Stimulated activated CD8-positive, alpha-beta memory T cell treated with anti-CD3 and anti-CD28 coated beads, Interleukin-2, amount 100 ng/mL, for 48 hours (primary cell): ENCODE measurements at regions not wholly inside any gene's neighbourhood (a gene's known extent, or its start where the extent isn't known, plus 50 kb on each side); places are given as distances from the start of the nearest gene placed in this dataset.
A peak's percentile ranks its signal among the peaks of the same experiment; 100 is the strongest.
"Not testable (repeated sequence)": the region's sequence is repeated elsewhere in the genome, so short reads cannot be mapped to it uniquely, and the experiment has no call there.

ENCODE experiments used
- DNase-seq, 2 donors: peaks; one replicate each; pipeline ENCODE4 v3.0.0-alpha.2; 2020; ENCODE audit warnings: low read depth in 2 of 2

DNA sequence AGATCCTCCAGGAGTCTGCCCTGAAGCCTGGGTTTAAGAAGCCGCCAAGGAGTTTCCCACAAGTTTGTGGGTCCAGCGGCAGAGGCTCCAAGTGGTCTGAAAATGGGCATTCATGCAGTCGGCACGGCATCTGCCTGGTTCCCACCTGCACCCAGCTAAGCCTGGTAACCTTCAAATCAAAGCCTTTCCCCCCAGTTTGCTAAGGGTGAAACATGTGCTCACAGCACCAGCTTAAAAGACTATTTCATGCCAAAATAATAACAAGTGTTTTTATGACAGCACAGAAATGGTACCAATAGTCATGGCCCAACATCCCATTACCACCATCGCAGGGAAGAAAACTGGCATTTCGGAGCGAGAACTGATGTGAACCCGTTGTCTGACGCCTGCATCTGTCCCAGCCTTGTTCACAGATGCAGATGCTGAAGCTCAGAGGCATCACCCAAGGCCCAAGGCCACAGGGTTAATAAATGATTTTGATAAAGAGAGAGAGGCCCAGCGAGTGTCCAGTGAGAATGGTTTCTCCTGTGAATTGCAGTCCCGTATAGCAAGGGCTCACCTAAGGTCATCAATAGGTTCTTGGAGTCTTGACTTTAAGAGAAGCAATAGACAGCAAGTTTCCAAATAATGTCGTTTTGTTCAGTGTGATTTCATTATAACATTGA lies 188.0 kb upstream of the TPM1 start:
- DNase-seq: no peak

DNA sequence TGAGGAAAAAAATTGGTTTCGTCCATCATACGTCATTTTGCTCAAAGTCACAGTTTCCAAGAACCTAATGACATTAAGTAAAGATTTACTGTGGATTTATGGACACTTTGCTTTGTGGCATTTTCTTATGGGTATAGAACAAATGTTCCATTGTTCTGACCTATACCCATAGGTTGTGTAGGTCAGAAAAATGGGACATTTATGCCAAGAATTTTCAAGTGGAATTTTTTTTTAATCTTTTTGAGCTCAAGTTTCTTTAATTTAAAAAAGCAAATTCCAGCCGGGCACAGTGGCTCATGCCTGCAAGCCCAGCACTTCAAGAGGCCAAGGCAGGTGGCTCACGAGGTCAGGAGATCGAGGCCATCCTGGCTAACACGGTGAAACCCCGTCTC lies 187.5 kb upstream of the TPM1 start:
- DNase-seq: no peak

DNA sequence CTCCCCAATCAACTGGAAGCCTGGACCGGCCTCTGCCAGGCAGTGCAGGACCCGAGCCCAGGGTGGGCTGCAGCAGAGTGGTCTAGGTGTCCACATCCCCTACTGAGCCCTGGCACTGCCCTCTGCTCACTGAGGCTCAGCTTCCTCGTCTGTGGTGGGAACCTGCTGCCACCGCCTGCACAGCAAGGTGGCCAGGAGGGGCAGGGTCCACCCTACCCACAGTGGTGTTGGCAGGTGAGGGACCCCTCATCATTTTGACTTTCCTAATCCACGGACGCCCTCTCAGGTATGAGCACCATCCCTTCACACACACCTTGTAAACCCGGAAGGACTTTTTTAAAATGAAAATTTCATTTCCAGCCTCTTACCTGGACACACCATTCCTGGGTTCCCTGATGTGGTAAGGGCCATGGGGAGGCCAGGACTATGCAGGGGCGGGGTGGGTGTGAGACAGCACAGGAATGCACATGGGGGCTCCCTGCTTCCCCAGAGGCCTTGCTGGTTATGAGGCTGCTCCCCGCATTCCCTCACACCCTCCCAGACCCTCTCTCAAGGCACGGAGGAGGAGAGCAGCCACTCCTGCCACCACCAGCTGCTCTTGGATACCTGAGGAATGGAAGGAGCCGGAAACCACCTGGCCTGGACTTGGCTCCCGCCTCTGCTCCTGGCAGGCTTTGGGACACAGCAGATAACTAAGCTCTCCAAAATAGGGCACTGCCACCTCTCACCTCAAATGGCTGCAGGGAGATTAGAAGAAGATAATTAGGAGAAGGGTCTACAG lies 185.9 kb upstream of the TPM1 start:
- no peak for DNase-seq

DNA sequence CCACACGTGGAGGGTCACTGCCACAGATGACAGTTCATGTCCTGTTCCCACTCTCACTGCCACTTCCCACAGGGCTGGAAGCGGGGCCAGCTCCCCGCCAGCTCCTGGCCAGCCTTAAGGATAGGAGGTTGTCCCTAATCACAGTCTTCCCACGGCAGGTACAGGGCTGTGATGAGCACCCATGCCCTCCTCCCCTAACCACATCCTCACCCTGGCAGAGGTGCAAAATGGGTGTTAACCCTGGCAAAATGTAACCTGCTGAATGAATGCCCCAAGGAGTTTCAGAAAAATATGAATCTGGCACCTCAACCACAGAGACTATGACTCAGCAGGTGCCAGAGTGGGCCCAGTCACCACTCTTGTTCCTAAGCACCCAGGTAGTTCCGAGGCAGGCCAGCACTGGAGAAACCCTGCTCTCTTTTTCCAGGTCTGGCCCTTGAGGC lies 185.1 kb upstream of the TPM1 start:
- peak in 1 of 2 donors; percentile 5 for DNase-seq

DNA sequence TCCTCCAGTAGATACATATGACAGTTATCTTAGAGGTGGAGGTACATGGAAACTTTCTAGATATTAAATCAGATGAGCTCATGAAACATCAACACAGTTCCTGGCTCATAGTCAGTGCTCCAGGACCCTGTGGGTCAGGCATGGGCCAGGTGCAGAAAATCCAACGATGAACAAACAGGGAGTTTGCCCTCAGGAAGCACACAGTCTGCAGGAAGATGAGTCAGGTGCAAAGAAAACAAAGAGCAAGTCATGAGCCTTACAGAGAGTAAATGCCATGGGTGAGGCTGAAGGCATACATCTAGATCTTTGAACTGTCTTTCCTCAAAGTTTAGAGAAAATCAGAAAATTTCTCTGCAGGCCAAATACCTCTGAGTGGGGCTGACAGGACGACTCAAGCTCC lies 184.2 kb upstream of the TPM1 start:
- DNase-seq: no peak

DNA sequence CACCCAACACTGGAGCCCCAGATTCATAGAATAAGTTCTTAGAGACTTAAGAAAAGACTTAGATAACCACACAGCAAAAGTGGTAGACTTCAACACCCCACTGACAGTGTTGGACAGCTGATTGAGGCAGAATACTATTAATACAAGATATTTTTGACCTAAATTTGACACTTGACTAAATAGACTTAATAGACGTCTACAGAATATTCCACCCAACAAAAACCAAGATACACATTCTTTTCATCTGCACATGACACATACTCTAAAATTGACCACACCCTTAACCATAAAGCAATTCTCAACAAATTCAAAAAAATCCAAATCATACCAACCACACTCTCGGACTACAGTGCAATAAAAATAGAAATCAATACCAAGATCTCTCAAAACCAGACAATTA lies 179.8 kb upstream of the TPM1 start:
- DNase-seq: no peak

DNA sequence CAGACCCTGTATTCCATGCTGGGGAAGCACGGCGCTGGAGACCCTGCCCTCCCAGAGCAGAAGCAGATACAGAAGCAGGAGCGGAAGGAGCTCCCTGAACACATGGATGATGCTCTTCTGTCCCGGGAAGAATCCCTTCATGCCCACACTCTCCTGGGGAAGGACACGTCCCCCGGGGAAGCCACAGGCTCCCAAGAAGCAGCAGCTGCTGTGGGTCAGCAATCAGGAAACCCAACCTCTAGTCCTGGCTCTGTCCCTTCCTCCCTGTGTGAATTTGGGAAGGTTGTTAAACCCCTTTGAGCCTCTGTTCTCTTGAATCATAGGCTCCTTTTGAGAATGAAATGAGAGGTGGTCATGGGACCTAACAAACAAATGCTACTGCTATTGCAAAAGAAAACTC lies 176.2 kb upstream of the TPM1 start:
- DNase-seq: no peak

DNA sequence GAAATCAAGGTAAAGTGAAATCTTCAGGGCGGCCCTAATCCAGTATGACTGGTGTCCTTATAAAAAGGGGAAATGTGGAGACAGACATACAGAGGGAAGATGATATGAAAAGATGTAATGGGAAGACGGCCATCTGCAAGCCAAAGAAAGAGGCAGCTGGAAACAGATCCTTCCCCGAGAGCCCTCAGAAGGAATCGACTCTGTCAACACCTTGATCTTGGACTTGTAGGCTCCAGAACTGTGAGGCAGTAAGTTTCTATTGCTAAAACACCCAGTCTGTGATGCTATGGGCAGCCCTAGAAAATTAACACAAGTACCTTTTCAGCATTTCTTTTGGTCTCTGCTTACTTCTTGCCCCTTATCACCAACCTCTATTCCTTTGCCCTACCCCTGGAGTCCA lies 174.7 kb upstream of the TPM1 start:
- DNase-seq: no peak

DNA sequence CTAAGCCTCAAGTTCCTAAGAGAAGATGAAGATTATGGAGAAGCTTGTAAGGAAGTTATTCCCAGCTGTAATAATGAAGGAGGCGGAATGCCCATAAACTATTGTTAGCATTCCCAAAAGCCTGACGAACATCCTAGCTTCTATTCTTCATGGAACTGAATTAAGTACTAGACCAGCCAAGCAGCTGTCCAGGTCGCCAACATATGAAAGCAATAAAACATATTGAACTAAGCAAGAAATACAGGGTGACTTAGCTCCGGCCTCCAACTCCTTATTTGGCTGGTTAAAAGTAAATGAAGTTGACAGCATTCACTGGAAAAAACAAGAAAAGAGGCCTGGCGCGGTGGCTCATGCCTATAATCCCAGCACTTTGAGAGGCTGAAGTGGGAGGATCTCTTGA lies 174.0 kb upstream of the TPM1 start:
- DNase-seq: no peak

DNA sequence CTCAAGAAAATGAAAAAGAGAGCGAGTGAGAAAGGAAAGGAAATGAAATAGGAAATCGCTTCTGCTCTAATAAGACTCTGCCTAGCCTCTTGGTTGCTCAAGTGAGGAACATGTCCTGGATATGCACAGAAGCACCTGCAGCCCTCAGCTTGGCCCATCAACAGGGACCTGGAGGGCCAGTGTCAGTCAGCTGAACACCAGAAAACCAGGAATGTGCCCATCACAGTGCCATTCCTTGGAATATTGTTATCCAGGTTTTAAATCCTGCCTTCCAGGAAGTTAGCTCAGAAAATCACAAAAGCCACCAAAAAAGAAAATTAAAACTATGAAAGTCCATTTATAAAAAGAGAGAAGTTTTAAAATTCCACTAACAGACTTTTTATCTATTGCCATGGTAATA lies 173.4 kb upstream of the TPM1 start:
- no peak for DNase-seq

DNA sequence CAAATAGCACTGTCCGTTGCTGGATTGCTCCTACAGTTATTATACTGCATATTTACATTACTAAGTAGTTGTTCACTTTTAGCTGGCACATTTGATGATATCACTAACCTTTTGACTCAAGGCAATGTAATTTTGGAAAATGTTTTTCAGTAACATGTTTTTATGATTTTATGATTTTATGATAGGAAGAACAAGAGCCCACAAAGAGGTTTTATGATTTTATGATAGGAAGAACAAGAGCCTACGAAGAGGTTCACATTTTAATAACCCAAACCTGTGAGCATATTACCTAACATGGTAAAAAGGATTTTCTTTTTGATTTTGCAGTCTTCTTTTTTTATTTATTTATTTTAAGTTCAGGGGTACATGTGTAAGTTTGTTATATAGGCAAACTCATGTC lies 172.3 kb upstream of the TPM1 start:
- no peak for DNase-seq

DNA sequence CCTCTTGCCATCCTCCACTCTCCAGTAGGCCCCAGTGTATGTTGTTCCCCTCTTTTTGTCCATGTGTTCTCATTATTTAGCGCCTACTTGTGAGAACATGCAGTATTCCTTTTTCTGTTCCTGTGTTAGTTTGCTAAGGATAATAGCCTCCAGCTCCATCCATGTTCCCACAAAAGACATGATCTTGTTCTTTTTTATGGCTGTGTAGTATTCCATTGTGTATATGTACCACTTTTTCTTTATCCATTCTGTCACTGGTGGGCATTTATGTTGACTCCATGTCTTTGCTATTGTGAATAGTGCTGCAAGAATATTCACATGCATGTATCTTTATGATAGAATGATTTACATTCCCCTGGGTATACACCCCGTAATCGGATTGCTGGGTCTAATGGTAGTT lies 171.8 kb upstream of the TPM1 start:
- DNase-seq: not testable (repeated sequence)

DNA sequence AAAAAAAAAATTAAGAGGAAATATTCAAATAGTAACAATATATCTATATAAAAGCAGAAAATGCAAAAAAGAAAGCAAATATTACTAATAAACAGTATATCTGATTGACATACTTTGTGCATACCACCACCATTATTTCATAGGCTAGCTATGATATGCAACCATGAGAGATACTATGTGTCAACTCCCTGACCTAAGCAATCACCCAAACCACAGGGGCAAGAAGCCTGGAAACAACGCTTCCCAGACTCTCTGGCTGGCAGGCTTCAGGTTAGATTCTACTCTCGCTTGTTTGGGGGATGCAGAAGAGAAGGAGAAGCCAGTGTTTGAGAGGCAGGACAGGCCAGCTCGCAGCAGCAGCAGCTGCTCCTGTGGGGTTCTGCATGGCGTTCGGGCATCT lies 169.3 kb upstream of the TPM1 start:
- no peak for DNase-seq

DNA sequence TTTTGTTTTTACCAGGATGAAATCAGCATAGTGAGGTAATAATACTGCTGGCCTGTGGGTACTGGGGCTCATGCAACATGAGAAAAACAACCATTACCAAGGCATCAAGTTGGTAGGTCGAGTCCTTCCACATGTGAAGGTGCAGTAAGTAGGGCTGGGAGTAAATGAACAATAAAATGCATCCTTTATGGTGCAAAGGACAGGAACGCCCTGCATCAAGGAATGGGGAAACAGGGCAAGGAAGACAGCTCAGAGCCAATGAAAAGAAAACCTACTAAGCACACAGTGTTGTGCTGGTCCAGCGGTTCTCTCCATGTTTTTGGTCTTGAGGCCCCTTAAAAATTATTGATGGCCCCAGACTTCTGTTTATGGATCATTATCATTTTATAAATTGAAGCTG lies 168.5 kb upstream of the TPM1 start:
- DNase-seq: no peak

DNA sequence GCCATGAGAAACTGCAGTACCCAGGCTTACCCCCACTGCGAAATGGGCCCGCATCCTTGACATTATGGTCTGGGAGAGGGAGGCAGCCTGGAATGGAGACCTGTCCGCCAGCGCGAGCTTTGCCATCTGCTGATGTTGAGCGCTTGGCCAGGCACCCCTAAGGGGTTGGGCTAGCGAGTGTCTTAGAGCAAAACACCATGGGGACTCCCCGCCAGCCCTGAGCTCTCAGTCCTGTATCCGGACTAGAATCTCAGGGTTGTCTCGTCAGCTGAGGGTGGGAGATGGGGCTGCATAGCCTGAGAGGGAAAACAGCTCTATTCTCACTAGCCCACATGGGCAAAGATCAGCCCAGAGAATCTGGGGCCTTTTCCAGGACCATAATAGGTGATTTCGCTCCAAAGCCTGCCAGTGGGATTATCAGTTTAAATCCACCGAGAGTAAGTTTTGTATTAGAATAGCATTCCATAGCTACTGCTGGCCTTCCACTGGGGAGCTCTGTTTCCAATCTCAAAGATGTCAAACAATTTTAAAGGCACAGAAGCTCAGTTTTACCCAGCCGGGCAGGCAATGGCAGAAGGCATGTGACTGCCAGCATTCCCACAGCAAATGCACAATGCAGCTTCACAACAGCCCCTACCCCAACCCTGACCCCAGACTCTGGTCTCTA lies 167.5 kb upstream of the TPM1 start:
- DNase-seq: no peak

DNA sequence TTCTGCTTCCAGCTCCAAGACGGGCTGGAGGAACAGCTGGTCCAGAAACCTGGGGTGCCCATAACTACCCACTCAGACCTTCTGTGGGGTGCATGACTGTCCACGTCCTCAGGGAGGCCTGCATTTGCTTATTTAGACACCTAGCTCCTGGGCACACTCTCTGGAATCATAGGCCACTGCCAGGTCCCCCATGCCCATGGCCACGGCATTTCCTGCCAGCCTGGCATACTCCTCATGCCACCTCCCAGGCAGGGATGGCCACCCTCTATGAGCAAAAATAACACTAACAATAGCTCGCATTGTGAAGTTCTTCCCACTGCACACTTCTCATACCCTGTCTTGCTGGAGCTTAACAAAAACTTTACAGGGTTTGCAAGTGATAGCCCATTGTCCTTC lies 166.9 kb upstream of the TPM1 start:
- DNase-seq: no peak

DNA sequence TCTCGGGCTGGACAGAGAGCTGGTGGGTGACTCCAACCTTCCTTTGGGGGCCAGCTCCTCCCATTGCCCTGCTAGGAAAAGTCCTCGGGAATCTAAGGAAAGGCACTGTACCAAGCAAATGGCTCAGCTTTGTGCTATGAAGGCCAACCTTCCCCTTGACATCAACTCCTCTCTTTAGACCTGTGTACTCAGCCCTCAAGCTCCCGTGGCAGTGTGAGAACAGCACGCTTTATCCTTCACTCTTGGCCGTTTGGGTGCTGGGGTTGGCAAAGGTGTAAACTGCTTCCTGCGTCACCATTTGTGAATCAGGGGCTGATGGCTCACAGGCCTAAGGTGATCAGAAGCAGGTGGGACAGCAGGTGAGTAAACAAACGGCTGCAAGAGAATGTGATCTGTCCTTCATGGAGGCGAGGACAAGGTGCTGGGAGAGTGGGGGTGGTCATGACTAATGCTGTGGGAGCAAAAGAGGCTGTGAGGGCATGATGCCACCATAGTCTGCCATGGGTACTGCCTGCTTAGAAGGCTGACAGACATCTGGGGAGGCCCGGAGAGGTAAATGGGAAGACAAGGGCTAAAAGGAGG lies 165.2 kb upstream of the TPM1 start:
- DNase-seq: no peak

DNA sequence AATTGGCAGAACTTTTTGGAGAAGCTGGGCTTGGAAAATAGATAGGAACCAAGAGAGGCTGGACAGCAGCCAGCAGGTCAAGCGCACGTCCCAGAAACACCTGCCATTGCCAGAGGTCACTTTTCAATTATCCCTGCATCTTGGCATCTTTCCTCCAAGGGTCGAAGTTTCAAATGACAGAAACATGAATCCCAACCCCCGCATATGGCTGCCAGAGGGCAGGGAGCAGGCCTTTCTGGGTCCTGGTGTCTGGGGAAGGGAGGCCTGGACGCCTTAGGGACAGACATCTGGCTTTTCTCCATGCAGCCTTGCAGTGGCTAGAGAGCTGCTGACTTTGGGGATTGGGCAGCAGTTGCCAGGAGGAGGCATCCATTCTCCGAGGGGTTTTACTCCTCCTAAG lies 164.5 kb upstream of the TPM1 start:
- DNase-seq: no peak

DNA sequence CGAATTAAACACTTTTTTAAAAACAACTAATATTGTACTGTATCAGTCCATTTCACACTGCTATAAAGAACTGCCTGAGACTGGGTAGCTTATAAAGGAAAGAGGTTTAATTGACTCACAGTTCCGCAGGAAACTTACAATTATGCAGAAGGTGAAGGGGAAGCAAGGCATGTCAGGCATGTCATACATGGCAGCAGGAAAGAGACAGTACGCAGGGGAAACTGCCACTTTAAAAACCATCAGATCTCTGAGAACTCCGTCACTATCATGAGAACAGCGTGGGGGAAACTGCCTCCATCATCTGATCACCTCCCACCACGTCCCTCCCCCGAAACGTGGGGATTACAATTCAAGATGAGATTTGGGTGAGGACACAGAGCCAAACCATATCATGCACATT lies 162.8 kb upstream of the TPM1 start:
- DNase-seq: no peak

DNA sequence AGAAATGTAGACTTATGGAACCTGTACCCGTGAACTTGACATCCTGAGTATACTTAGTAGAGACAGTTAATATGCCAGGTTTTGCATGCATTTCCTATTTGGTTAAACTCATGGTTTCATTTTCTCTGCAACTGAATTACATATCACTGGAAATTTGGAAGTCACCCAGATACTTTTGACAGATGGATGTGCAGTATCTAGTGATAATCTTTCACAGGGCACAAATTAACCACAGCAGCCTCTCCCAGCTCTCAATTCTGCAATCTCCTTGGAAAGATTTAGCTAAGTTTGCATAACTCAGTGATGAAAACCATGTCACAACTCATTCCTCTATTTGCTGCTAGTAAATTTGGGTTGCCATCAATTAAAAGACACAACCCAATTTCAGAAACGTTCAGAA lies 162.3 kb upstream of the TPM1 start:
- no peak for DNase-seq

DNA sequence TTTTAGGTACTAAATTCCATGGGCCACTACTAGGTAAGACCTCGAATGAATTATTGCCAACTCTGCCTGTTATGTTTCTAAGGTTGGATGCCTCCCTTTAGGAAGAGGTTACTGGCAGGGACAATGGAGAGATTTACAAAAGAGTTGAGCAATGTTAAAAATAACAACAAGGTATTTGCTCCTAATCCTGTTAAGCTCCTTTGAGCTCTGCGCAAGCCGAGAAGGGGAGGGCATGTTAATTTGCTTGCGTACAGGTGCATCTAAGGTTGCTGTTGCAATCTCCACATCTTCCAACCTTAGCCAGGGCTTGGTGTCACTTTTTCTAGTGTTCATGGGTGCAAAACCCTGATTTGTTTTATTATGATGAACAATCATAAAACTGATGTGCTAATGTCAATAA lies 161.5 kb upstream of the TPM1 start:
- DNase-seq: no peak

DNA sequence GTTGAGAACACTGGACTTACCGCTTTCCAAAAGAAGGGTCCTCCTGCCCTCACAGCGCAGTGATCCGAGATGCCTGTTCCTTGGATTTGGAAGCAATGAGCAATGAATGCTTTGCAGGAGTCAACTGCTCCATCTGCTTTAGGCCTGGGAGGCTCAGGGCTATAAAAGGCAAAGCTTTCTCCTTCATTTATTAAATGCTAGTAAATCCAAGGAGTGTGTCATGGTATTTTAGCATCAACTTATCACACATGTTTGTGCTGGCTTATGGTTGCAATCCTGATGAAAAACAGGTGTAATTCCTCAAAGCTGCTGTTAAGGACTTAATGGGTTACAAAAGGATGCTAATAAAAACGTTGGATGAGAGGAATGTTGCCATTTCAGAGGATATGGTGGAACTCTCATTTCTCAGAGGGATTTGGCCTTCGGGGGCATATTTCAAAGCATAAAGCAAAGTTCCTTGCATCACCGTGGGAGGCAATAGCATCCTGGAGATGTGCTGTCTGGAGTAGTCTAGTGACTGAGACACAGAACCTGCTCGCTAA lies 158.5 kb upstream of the TPM1 start:
- DNase-seq: no peak
